Large intestine (tissue), 3 donors: ENCODE measurements at regions not wholly inside any gene's neighbourhood (a gene's known extent, or its start where the extent isn't known, plus 50 kb on each side); places are given as distances from the start of the nearest gene placed in this dataset.
"Not testable (repeated sequence)": the region's sequence is repeated elsewhere in the genome, so short reads cannot be mapped to it uniquely, and the experiment has no call there.

Source experiments
- DNase-seq, 2 donors: peaks; one replicate each; pipeline versions ENCODE4 v3.0.0 to v3.0.0-alpha.2; 2013
- H3K27ac ChIP-seq: one replicate; pipeline ENCODE4 v1.5.1; 2013; ENCODE audit warnings: low read length
- H3K27me3 ChIP-seq: 2 replicates; pipeline ENCODE4 v1.6.1; 2013; ENCODE audit warnings: low read length; ENCODE audit not compliant: control insufficient read depth, insufficient read depth
- H3K36me3 ChIP-seq: 2 replicates; pipeline ENCODE4 v1.6.1; 2013; ENCODE audit warnings: low read length; ENCODE audit not compliant: control insufficient read depth, insufficient read depth
- H3K4me1 ChIP-seq: one replicate; pipeline ENCODE4 v1.6.1; 2013; ENCODE audit warnings: low read length; ENCODE audit not compliant: control insufficient read depth, insufficient read depth
- H3K4me3 ChIP-seq: one replicate; pipeline ENCODE4 v1.5.1; 2013; ENCODE audit warnings: low read length
- H3K9me3 ChIP-seq: one replicate; pipeline ENCODE4 v1.6.1; 2013; ENCODE audit warnings: mild to moderate bottlenecking, low read depth, low read length, moderate library complexity; ENCODE audit not compliant: control insufficient read depth
- WGBS: methylation state at CpG from one replicate; pipeline ENCODE4 v1.1.5; 2013; ENCODE audit warnings: low lambda C conversion rate; ENCODE audit not compliant: insufficient coverage; 5-methylcytosine and 5-hydroxymethylcytosine counted together

DNA sequence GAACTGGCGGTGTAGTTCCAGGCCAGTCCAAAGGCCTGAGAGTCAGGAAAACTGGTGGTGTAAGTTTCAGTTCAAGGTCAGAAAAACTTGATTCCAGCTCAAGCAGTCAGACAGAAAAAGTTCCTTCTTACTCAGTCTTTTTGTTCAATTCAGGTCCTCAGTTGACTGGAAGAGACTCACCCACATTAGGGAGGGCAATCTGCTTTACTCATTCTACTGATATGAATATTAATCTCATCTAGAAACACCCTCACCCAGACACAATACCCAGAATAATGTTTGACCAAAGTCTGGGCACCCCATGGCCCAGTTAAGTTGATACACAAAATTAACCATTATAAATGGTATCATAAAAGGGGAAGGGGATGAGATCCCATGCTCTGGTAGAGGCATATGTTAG lies 50.1 kb upstream of the LTA4H start:
- no peaks in the 10 kb centered on the region for H3K36me3 ChIP-seq
- H3K4me1 ChIP-seq = no peaks in the 10 kb centered on the region
- DNase-seq = no peak
- H3K9me3 ChIP-seq = peaks cover 2% of the 10 kb centered on the region
- no peaks in the 10 kb centered on the region for H3K27me3 ChIP-seq
- H3K27ac ChIP-seq = no peak overlapping the region
- no peak overlapping the region for H3K4me3 ChIP-seq
- WGBS = no CpG with 5 or more reads among the region's 1 CpG

DNA sequence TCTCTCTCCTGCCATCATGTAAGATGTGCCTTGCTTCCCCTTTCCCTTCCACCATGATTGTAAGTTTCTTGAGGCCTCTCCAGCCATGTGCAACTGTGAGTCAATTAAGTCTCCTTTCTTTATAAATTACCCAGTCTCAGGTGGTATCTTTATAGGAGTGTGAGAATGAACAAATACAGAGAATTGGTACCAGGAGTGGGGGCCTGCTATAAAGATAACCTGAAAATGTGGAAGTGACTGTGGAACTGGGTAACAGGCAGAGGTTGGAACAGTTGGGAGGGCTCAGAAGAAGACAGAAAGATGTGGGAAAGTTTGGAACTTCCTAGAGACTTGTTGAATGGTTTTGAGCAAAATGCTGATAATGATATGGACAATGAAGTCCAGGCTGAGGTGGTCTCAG lies 50.8 kb upstream of the LTA4H start:
- not testable (repeated sequence) for H3K27me3 ChIP-seq

GRCh38 chr12:96091833-96092232 lies 56.4 kb upstream of the LTA4H start:
- no peak for DNase-seq
- H3K4me1 ChIP-seq = no peaks in the 10 kb centered on the region
- H3K9me3 ChIP-seq = peaks cover 2% of the 10 kb centered on the region
- H3K4me3 ChIP-seq = no peak overlapping the region
- H3K27ac ChIP-seq = no peak overlapping the region
- WGBS = no CpG with 5 or more reads among the region's 1 CpG
- no peaks in the 10 kb centered on the region for H3K36me3 ChIP-seq
- no peaks in the 10 kb centered on the region for H3K27me3 ChIP-seq

More for the DNA sequence above, 50.8 kb upstream of the LTA4H start:
- not testable (repeated sequence) for H3K27ac ChIP-seq, H3K4me1 ChIP-seq, H3K9me3 ChIP-seq, DNase-seq, H3K4me3 ChIP-seq, H3K36me3 ChIP-seq

- Histone ChIP-seq H3K9me3 (peaks cover 2% of the 10 kb centered on the region), H3K4me1 (no peaks in the 10 kb centered on the region), H3K27ac (no peak overlapping the region), H3K4me3 (no peak overlapping the region), H3K27me3 (no peaks in the 10 kb centered on the region), H3K36me3 (no peaks in the 10 kb centered on the region)
- DNase-seq = no peak
- WGBS = 85% methylated on average over 3 of the region's 6 CpGs
These were observed 58.3 kb upstream of the LTA4H start for GRCh38 chr12:96093543-96094196.

DNA sequence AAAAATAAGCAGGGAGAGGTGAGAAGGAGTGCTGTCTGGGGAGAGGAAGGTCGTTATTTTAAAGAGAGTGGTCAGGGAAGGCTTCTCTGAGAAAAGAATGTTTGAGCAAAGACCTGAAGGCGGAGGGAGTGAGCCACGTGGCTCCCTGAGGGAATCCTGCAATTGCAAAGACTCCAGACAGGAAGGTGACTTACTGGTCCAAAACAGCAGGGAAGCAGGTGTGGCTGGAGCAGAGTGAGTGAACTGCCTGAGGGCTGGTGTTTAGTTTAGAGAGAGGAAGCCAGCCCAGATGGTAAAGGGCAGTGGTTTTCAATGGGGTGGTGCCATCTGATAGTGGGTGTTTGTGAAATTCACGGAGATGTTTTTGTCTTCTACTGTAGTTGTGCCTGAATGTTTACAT lies 58.8 kb upstream of the LTA4H start:
- H3K4me1 ChIP-seq = no peaks in the 10 kb centered on the region
- H3K27ac ChIP-seq = no peak overlapping the region
- no peak overlapping the region for H3K4me3 ChIP-seq
- H3K27me3 ChIP-seq = no peaks in the 10 kb centered on the region
- no peaks in the 10 kb centered on the region for H3K36me3 ChIP-seq
- peaks cover under 1% of the 10 kb centered on the region for H3K9me3 ChIP-seq
- 0% methylated on average over 1 of the region's 4 CpGs for WGBS
- no peak for DNase-seq

- WGBS = no CpG with 5 or more reads among the region's 2 CpGs
These were observed 63.2 kb upstream of the LTA4H start for GRCh38 chr12:96098631-96099030.

GRCh38 chr12:96099421-96099820 lies 64.0 kb upstream of the LTA4H start:
- DNase-seq = no peak
- Histone ChIP-seq H3K36me3 (no peaks in the 10 kb centered on the region), H3K4me3 (no peak overlapping the region), H3K9me3 (no peaks in the 10 kb centered on the region), H3K4me1 (no peaks in the 10 kb centered on the region), H3K27me3 (no peaks in the 10 kb centered on the region), H3K27ac (no peak overlapping the region)
- WGBS = no CpG with 5 or more reads among the region's 3 CpGs

More at GRCh38 chr12:96098631-96099030, 63.2 kb upstream of the LTA4H start:
- Histone ChIP-seq H3K36me3 (no peaks in the 10 kb centered on the region), H3K27me3 (no peaks in the 10 kb centered on the region), H3K4me1 (no peaks in the 10 kb centered on the region), H3K4me3 (no peak overlapping the region), H3K9me3 (no peaks in the 10 kb centered on the region), H3K27ac (no peak overlapping the region)
- DNase-seq = no peak

GRCh38 chr12:96099986-96100385 lies 64.6 kb upstream of the LTA4H start:
- H3K27me3 ChIP-seq = no peaks in the 10 kb centered on the region
- no CpG with 5 or more reads among the region's 7 CpGs for WGBS
- no peak overlapping the region for H3K4me3 ChIP-seq
- DNase-seq = no peak
- no peaks in the 10 kb centered on the region for H3K4me1 ChIP-seq
- no peaks in the 10 kb centered on the region for H3K36me3 ChIP-seq
- no peak overlapping the region for H3K27ac ChIP-seq
- H3K9me3 ChIP-seq = no peaks in the 10 kb centered on the region

- Histone ChIP-seq H3K36me3 (no peaks in the 10 kb centered on the region), H3K4me3 (no peak overlapping the region), H3K27me3 (no peaks in the 10 kb centered on the region), H3K4me1 (no peaks in the 10 kb centered on the region), H3K27ac (no peak overlapping the region), H3K9me3 (no peaks in the 10 kb centered on the region)
- DNase-seq = no peak
- no CpG with 5 or more reads among the region's 2 CpGs for WGBS
These were observed 66.4 kb upstream of the LTA4H start for GRCh38 chr12:96101806-96102205.

DNA sequence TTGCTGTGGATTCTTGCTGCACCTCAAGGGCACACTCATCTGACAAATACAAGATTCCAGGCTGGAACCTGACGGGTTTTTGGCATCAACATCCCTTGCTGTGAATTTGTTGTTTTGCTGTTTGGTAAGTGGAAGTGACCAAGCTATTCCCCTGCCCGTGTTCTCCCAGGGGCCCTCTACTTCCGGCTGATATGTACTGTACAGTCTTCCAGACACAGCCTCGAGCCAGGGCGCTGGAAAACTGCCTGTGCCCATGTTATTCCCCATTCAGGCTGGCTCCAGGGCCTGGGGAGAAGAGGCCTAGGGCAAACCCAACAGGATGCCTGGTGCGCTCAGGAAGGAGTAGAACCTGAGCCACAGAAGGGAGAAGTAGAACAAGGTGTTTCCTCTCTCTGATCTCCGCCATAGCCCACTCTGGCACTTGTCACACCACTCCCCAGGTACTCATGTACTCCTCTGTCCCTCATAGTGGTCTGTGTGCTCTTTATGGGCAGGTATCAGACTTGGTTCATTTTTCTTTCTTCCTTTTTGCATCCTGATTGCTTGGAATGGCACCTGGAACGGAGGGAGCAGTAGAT lies 67.8 kb upstream of the LTA4H start:
- no peak overlapping the region for H3K4me3 ChIP-seq
- H3K27ac ChIP-seq = no peak overlapping the region
- H3K9me3 ChIP-seq = no peaks in the 10 kb centered on the region
- DNase-seq = no peak
- no peaks in the 10 kb centered on the region for H3K27me3 ChIP-seq
- H3K4me1 ChIP-seq = no peaks in the 10 kb centered on the region
- no CpG with 5 or more reads among the region's 8 CpGs for WGBS
- no peaks in the 10 kb centered on the region for H3K36me3 ChIP-seq

DNA sequence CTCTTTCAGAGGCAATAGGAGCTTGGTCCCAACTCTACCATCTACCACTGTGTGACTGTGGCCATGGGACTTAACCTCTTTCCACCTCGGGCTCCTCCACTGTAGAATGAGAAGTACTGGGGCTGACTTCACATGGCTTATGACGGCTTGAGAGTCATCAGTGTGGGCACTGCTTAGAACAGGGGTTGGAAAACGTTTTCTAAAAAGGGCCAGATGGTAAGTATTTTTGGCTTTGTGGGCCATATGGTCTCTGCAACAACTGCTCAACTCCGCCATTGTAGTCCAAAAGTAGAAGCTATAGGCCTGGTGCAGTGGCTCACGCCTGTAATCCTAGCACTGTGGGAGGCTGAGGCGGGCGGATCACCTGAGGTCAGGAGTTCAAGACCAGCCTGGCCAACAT lies 69.2 kb upstream of the LTA4H start:
- no peaks in the 10 kb centered on the region for H3K27me3 ChIP-seq
- no peaks in the 10 kb centered on the region for H3K9me3 ChIP-seq
- no peak overlapping the region for H3K4me3 ChIP-seq
- no peak for DNase-seq
- H3K4me1 ChIP-seq = no peaks in the 10 kb centered on the region
- H3K27ac ChIP-seq = no peak overlapping the region
- WGBS = no CpG with 5 or more reads among the region's 7 CpGs
- no peaks in the 10 kb centered on the region for H3K36me3 ChIP-seq
